T47D (cell line): ENCODE measurements at regions not wholly inside any gene's neighbourhood (a gene's known extent, or its start where the extent isn't known, plus 50 kb on each side); places are given as distances from the start of the nearest gene placed in this dataset.

Source experiments
- DNase-seq, 2 experiments: peaks; one replicate each; pipeline versions ENCODE4 v3.0.0 to v3.0.0-alpha.2; 2011 to 2012; ENCODE audit warnings: low read depth in 1 of 2, low spot score in 1 of 2
- JUND ChIP-seq: IDR thresholded peaks from 2 replicates; pipeline ENCODE4 v1.6.1; 2012; ENCODE audit warnings: low read depth
- in situ Hi-C: cut with HindIII; loops from 2 replicates; pipeline ENCODE4 v1.10.0; 2016; ENCODE audit warnings: low sequenced_read_pairs, low pct_unique_long_range_greater_than_20kb

DNA sequence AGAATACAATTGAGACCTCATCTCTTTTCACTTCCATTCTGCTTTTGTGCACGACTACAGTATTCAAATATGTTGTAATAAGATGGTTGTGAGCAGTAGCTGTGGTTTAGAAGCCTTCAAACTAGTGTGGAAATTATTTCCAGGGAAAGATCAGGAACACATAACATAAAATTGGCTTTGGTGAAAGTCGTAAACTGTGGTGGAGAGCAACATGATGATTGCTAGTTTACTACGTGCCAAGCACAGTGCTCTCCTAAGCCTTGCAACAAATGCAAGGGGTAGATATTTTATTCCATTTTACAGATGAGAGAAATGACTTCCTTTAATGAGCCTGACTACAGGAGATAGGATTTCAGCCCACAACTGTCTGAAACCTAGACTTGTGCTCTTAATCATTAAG lies 172.4 kb upstream of the LMNTD1 start:
- DNase-seq, result no peak
- in situ Hi-C loops, result no loop called here
- no peak for TF ChIP-seq JUND

DNA sequence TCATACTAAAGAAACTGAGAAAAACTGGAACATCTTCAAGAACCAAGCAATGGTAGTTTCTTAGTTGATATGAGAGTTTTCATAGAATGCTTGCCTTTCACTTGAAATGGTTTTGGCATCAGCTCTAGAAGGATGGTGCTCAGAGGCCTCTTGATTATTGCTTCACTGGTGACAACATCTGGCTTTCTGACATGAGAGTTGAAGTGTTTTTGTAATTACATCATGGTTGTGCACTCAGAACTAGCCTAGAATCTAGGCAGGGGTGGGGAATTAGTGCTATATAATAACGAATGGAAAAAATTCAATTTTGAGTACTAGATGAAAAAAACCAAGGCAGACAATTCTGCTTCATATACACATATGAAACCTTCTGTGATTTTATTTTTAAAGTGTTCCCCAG lies 172.8 kb upstream of the LMNTD1 start:
- DNase-seq, result no peak
- in situ Hi-C loops, result no loop called here
- TF ChIP-seq JUND, result no peak

DNA sequence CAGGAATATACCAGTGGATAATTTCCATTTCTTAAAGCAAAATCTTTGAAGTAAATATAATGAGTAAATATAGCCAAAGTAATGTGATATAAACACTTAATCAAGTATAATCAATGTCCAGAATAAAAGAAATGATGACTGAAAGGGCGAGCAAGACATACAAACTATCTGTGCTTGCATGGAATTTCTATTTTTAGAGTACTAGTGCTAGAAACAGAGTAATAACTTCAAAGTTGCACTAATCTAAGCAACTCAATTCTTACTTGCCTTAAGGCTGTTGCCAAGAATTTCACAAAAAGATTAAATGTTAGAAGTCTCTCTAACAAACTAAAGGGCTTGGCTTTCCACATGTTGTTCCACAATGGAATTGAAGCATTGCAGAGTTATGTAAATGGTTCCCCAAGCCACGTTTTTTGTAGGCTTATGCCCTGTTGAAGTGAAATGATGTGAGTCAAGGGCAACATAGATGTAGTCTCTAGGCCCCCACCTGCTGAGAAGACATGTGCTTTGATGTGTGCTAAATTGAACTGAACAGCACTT lies 175.0 kb upstream of the LMNTD1 start:
- in situ Hi-C loops, result no loop called here
- no peak for DNase-seq
- TF ChIP-seq JUND, result no peak

DNA sequence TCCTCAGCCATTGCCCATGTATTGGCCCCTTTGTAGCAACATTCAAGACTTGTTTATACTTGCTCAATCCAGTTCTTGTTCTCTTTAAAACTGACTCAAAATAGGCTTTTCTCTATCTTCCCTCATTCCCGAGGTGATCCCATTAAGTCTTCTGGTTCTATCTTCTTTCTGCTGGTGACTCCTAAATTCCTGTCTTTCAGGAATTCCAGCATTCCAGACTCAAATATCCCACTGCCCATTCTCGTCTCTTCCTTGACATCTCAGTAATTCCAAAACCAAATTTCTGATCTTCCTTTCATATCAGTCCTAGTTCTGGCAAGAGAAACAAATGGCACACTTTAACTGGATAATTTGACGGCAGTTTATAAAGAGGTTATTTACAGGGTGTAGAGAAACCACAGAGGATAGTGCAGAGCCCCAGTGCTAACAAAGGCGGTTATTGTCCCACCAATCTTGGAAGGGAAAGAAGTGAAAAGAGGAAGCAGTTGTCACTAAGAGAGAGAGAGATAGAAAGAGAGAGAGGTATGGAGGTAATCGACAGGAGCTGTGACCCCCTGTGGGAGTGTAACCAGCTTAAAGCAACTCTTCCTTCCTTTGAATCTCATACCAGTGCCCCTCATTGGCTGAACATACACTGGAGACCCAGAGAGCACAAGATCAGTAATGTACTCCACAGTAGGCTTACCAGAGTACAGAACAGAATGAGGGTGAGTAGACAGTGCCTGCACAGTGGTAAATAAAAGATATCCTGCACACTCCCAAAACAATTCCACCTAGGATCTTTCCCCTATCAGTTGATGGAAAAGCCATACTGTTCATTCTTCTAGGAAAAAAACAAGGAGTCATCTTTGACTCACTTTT lies 177.6 kb upstream of the LMNTD1 start:
- peak in 1 of 2 experiments; percentile 16 for DNase-seq
- in situ Hi-C loops, result no loop called here

DNA sequence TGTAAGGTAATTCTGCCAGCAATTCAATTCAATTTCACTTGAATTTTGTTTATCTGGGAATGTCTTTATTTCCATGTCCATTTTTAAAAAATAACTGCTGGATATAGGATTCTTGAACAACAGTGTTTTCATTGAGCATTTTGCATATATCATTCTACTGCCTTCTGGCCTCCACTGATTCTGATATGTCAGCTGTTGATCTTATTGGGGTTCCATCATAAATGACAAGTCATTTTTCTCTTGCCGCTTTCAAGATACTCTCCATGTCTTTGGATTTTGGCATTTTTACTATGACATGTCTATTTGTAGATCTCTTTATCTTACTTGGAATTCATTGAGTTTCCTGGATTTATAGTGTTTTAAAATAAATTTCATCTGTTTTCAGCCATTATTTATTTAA lies 180.5 kb upstream of the LMNTD1 start:
- no peak for DNase-seq
- no peak for TF ChIP-seq JUND
- in situ Hi-C loops, result no loop called here

More for the DNA sequence above, 177.6 kb upstream of the LMNTD1 start:
- TF ChIP-seq JUND, result no peak

DNA sequence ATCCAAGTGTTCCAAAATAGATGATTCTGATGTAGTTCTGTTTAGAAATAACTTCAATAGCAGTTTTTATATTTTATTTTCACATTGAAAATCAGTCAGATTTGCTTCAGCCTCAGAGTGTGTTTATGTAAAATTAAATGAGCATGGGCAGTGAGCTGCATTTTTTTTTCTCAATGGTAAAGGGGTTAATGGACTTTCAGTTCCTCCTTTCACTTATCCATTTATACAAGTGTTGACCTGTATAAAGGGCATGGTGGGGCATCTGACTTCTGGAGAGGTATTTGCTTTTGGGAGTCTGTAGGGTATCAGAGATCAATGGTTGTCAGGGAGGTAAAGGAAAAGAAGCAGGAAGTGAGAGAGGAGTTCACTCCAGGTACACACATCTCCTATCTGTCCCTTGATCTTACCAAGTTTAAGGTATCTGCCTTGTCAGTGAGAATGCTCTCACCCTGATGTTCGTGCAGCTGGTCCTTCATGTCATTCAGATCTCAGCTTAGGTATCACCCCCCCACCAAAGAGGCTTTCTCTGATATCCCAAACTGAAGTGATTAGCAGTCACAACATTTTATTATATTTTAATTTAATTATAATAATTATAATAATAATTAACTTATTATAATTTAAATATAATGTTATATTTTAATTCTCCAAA lies 181.6 kb upstream of the LMNTD1 start:
- no peak for DNase-seq
- TF ChIP-seq JUND, result no peak
- in situ Hi-C loops, result no loop called here

DNA sequence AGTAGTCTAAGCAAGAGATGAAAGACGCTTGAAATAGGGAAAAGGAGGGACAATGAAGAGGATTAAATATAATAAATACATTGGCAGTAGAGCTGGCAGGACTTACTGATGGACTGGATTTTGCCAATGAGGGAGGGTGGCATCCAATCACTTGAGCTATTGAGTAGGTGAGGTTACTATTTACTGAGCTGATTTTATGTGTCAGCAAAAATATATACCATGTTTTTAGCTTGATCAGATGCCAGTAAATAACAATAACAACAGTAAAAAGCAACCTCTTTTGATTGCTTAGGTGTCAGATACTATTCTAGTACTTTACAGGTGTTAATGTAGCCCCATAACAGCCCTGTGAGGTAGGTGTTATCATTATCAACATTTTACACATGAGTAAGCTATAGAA lies 187.5 kb upstream of the LMNTD1 start:
- no peak for DNase-seq
- in situ Hi-C loops, result no loop called here
- TF ChIP-seq JUND, result no peak

DNA sequence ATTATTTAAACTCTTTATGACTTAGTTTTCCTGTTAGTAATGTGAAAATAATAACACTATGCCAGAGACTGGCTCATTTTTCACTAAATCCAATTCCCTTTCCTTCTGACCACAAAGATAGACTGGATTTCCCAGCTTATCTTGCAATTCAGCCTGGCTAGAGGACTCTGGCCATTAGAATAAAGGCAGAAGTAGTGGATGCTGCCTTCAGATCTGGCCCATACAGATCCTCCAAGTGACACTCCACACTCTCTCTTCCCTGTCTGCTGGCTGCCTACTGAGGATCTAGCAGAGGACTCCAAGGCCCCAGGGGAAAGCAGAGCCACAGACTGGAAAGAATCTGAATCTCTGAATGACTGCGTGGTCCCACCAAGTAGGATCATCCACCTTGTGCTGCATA lies 188.8 kb upstream of the LMNTD1 start:
- no peak for DNase-seq
- in situ Hi-C loops, result no loop called here
- no peak for TF ChIP-seq JUND

DNA sequence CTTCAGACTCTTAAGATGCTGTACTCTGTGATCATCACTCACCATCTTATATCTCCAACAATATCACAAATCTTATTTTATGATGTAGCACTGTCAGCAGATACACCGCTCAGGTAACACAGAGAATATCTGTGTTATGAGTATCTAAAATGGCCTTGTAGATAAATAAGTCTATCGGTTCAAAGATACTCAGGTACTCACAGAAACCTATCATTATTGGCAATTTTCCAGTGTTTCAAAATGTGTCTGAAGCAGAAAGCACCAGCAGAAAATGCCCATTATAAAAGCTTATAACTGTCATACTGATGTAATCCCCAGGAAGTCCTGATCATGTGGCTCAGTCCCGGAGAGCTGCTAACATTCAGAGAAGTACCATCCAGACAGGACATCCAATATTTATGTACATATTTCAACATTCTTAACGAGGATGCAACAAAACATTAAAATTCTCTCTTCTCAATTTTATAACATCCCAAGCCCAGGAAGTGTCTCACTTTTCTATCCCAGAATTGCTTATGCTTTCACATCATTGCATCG lies 190.7 kb upstream of the LMNTD1 start:
- in situ Hi-C loops, result no loop called here
- TF ChIP-seq JUND, result no peak
- DNase-seq, result no peak

DNA sequence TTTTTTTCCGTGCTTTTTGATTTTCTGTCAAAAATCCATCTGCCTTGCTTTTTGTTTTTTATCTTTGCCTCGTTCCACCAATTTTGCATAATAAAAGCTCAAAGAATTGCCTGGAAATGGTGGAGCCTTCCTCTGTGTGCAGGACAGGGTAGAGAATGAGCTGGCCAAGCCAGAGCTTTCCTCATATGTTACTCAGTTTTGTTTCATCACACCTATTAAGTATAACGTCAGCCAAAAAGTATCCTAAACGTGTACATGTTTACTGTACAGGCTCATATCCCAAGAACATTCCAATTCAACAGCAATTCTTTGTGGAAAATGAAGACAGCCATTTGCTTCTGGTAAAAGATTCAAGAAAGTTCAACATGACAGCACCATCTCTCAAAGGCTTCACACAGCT lies 191.2 kb upstream of the LMNTD1 start:
- no peak for TF ChIP-seq JUND
- in situ Hi-C loops, result no loop called here
- DNase-seq, result no peak

DNA sequence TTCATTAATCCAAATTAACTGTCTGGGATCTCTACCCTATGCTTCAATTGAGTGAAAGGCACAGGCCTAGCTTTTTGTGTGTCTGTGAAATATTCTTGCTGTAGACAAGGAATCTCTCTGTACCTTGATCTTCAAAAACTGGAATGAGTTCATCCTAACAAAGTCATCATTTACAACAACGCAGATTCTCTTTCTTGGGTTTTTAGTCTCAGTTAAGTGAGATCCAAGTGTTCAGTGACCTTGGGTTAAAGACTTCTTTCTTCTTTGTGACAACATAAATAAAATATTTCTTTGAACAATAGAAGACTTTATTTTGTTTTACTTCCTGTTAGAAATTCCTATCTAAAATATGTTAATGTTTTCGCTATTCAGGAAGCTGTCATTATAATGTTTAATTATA lies 192.2 kb upstream of the LMNTD1 start:
- in situ Hi-C loops, result no loop called here
- DNase-seq, result no peak
- no peak for TF ChIP-seq JUND

DNA sequence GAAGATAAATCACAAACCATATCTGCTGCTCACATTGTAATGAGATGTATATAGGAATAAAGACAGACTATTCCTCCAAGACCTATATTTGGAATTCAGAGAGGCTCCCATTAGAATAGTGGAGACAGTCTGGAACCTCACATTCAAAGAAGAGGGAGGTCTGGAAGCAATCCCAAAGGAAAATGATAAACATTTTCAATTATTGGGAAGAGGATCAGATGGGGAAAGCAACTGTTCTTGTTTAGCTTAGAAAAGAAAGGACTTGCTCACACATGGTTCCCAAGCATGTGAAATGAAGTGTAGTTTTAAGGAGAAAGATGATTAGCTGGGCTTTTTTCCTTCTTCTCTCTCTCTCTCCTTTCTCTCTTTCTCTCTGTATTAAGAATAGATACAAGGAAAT lies 193.0 kb upstream of the LMNTD1 start:
- no peak for DNase-seq
- no peak for TF ChIP-seq JUND
- in situ Hi-C loops, result no loop called here

DNA sequence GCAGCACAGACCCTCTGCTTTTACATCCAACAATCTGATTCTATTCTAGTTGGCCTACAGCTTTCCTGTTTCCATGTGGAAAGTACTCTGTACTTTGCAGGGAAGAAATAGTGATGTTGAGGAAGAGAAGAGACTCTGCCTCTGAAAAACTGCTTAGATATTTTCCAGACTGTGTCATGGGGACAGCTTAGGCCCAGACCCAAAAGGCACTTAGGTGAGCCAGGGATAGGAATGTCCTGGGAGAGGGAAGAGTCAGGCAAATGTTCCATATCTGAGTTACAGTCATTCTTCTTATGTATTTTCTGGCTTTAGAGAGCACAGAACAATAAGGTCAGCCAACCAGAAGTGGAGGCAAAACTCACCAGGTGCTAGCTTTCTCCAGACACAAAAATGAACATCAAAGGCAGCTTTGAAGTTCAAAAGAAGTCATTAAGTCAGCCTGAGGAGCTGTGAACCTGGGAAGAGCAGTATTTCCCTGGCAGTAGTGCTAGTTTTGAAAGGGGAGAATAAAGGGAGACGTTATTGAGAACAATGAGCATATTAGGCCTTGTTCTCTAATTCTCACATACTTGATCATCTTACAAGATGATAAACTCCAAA lies 199.7 kb upstream of the LMNTD1 start:
- in situ Hi-C loops, result no loop called here
- TF ChIP-seq JUND, result no peak

More for the DNA sequence above, 199.7 kb upstream of the LMNTD1 start:
- no peak for DNase-seq
